ENCODE measurements at regions not wholly inside any gene's neighbourhood (a gene's known extent, or its start where the extent isn't known, plus 50 kb on each side); places are given as distances from the start of the nearest gene placed in this dataset.
"Not testable (repeated sequence)": the region's sequence is repeated elsewhere in the genome, so short reads cannot be mapped to it uniquely, and the experiment has no call there.

- intact Hi-C loops (cut with DNase I; ENCODE audit: low total_unique reads) = no loop called here
- DNase-seq = no peak
- Histone ChIP-seq H3K27me3 (replicated peaks in 1 of 7) (no peaks in the 10 kb centered on the region), H3K4me1 (no peaks in the 10 kb centered on the region), H3K4me3 (no peak overlapping the region), H3K9me3 (peaks cover 0 to 12% (median 6%) of the 10 kb centered on the region in 8 donors), H3K27ac (no peak overlapping the region), H3K36me3 (no peaks in the 10 kb centered on the region)
- TF ChIP-seq POLR2AphosphoS5 (IDR thresholded peaks at IDR 0.05) (no peak), POLR2A (IDR thresholded peaks at IDR 0.05) (no peak), CTCF (IDR thresholded peaks at IDR 0.05 in 8 of 11, conservative IDR thresholded peaks at IDR 0.05 in 3 of 11) (no peak)
These were observed 354.8 kb upstream of the BRINP3 start for GRCh38 chr1:190832511-190832910.

- no peaks in the 10 kb centered on the region for H3K36me3 ChIP-seq
- WGBS, 5 donors = 78 to 93% (median 86%) methylated on average over 4 of the region's 4 CpGs
- TF ChIP-seq CTCF (IDR thresholded peaks at IDR 0.05 in 8 of 11, conservative IDR thresholded peaks at IDR 0.05 in 3 of 11) (no peak), POLR2AphosphoS5 (IDR thresholded peaks at IDR 0.05) (no peak), POLR2A (IDR thresholded peaks at IDR 0.05) (no peak)
- H3K27ac ChIP-seq = no peak overlapping the region
- no peaks in the 10 kb centered on the region for H3K27me3 ChIP-seq (replicated peaks in 1 of 7)
- no peak for DNase-seq
- no peak overlapping the region for H3K4me3 ChIP-seq
- H3K9me3 ChIP-seq = peaks cover 0 to 6% (median 0%) of the 10 kb centered on the region in 8 donors
- H3K4me1 ChIP-seq = no peaks in the 10 kb centered on the region
- intact Hi-C loops (cut with DNase I; ENCODE audit: low total_unique reads) = no loop called here
These were observed 358.0 kb upstream of the BRINP3 start for GRCh38 chr1:190835658-190836057.

- 88 to 92% (median 91%) methylated on average over 21 of the region's 21 CpGs for WGBS, 5 donors
- H3K4me1 ChIP-seq; DNase-seq; H3K9me3 ChIP-seq; H3K4me3 ChIP-seq; intact Hi-C loops (cut with DNase I; ENCODE audit: low total_unique reads); H3K27ac ChIP-seq; H3K36me3 ChIP-seq; H3K27me3 ChIP-seq (replicated peaks in 1 of 7): not testable (repeated sequence)
These were observed 359.5 kb upstream of the BRINP3 start for GRCh38 chr1:190837200-190837599.

- Histone ChIP-seq H3K27ac (no peak overlapping the region), H3K27me3 (replicated peaks in 1 of 7) (no peaks in the 10 kb centered on the region), H3K36me3 (no peaks in the 10 kb centered on the region), H3K9me3 (peaks cover 0 to 6% (median 0%) of the 10 kb centered on the region in 8 donors), H3K4me3 (no peak overlapping the region), H3K4me1 (no peaks in the 10 kb centered on the region)
- WGBS, 5 donors = 65 to 74% (median 66%) methylated on average over 3 of the region's 3 CpGs
- intact Hi-C loops (cut with DNase I; ENCODE audit: low total_unique reads) = no loop called here
- TF ChIP-seq CTCF (IDR thresholded peaks at IDR 0.05 in 8 of 11, conservative IDR thresholded peaks at IDR 0.05 in 3 of 11) (no peak), POLR2A (IDR thresholded peaks at IDR 0.05) (no peak), POLR2AphosphoS5 (IDR thresholded peaks at IDR 0.05) (no peak)
- DNase-seq = no peak
These were observed 360.2 kb upstream of the BRINP3 start for GRCh38 chr1:190837888-190838287.

GRCh38 chr1:190847166-190847565, 369.5 kb upstream of the BRINP3 start:
- Histone ChIP-seq H3K4me3 (no peak overlapping the region), H3K27me3 (replicated peaks in 1 of 7) (no peaks in the 10 kb centered on the region), H3K27ac (no peak overlapping the region), H3K36me3 (no peaks in the 10 kb centered on the region), H3K4me1 (no peaks in the 10 kb centered on the region), H3K9me3 (peaks cover 0 to 6% (median 3%) of the 10 kb centered on the region in 8 donors)
- no peak for DNase-seq
- TF ChIP-seq CTCF (IDR thresholded peaks at IDR 0.05 in 8 of 11, conservative IDR thresholded peaks at IDR 0.05 in 3 of 11) (no peak), POLR2A (IDR thresholded peaks at IDR 0.05) (no peak), POLR2AphosphoS5 (IDR thresholded peaks at IDR 0.05) (no peak)
- intact Hi-C loops (cut with DNase I; ENCODE audit: low total_unique reads) = no loop called here
- WGBS, 5 donors = 60 to 71% (median 65%) methylated on average over 4 of the region's 4 CpGs
